ENCODE measurements at regions not wholly inside any gene's neighbourhood (a gene's known extent, or its start where the extent isn't known, plus 50 kb on each side); places are given as distances from the start of the nearest gene placed in this dataset.

DNA sequence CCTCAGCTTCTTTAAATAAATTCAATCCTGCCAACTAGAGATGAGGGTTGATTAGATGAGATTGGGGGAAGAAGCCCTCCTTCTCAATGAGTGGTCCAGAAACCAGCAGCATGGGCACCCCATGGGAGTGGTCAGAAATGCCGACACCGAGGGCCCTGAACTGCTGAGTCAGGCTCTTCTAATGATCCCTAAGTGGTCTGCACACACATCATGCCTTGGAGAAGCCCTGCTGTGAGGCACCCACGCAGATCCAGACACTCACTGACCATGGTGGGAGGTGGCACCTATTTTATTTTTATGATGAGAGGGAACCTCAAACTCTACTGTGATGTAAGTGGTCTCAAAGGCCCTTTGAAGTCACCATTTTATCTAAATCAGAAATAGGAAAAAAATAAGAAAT, 72.3 kb upstream of the BOD1 start:
- no peak for DNase-seq (ENCODE audit: insufficient read length, low spot score)
- no peak for FAIRE-seq
- TF ChIP-seq POLR2A (IDR thresholded peaks at IDR 0.05; ENCODE audit: low read depth, low read length) (no peak), SPI1 (IDR thresholded peaks at IDR 0.05; ENCODE audit: low read depth, low read length) (no peak), PAX5 (IDR thresholded peaks at IDR 0.05; ENCODE audit: insufficient read depth, low read length, severe bottlenecking) (no peak), TAF1 (IDR thresholded peaks at IDR 0.05; ENCODE audit: low read depth, low read length) (no peak), POLR2AphosphoS5 (IDR thresholded peaks at IDR 0.05; ENCODE audit: low read depth, low read length) (no peak), POU2F2 (IDR thresholded peaks at IDR 0.05; ENCODE audit: low read depth, low read length) (no peak)

DNA sequence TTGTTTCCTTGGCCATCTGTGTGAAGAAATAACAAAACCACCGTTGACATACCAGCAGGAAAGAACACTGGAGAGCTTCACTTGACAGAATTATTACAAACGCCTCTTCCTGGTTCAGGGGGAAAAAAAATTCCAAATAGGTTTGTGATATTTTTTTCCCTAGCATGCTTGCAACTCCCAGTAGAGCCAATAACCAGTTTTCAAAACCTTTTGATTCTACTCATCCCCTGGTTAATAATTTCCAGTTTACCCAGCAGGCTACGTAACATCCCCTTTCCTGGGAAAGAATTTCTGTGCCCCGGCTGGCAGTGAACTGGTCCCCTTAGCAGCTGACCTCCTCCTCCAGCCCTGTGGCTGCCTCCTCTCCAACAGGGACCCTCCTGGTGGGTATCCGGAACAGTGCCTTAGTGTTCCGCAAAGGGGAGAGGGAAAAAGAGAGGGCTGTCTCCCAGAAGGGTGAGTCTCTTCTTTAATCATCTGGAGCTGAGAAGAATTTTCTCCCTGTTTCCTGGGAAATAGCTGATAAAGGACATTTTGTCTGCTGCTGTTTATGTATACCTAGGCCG, 72.8 kb upstream of the BOD1 start:
- FAIRE-seq (no peak), DNase-seq (ENCODE audit: insufficient read length, low spot score) (no peak)
- TF ChIP-seq POLR2AphosphoS5 (IDR thresholded peaks at IDR 0.05; ENCODE audit: low read depth, low read length) (no peak), POLR2A (IDR thresholded peaks at IDR 0.05; ENCODE audit: low read depth, low read length) (no peak), POU2F2 (IDR thresholded peaks at IDR 0.05; ENCODE audit: low read depth, low read length) (no peak), PAX5 (IDR thresholded peaks at IDR 0.05; ENCODE audit: insufficient read depth, low read length, severe bottlenecking) (no peak), SPI1 (IDR thresholded peaks at IDR 0.05; ENCODE audit: low read depth, low read length) (no peak), TAF1 (IDR thresholded peaks at IDR 0.05; ENCODE audit: low read depth, low read length) (no peak)

DNA sequence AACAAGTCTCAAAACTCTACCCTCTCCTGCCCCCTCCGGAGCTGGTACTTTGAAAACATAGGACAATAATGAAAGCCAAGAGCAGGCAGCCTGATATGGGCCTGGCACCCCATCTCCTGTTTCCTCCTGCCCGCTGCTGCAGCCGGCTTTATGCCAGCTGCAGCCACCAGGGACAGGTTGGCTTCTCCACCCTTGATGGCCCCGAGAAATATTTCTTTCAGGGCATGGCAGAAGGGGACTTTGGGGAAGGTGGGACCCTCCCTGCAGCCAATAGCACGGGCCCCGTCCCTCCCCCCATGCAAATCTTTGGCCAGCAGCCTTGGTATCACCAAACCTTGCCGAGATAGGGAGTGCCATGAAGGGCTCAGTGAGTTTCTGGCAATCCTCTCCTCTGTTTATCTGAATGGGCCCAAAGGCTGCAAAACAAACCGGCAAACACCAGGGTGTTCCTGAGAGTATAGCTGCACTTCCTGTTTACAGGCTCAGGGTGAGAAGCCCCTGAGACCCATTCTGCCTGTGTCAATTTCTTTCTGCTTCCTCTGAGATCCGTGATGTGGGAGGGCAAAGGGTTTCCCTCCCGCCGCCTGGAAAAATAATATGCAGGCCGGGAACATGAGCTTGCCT, 73.4 kb upstream of the BOD1 start:
- TF ChIP-seq POU2F2 (IDR thresholded peaks at IDR 0.05; ENCODE audit: low read depth, low read length) (no peak), SPI1 (IDR thresholded peaks at IDR 0.05; ENCODE audit: low read depth, low read length) (peak; percentile 86), TAF1 (IDR thresholded peaks at IDR 0.05; ENCODE audit: low read depth, low read length) (0 out of 2 replicates have a peak, but pooled peaks have one; percentile 37)

DNA sequence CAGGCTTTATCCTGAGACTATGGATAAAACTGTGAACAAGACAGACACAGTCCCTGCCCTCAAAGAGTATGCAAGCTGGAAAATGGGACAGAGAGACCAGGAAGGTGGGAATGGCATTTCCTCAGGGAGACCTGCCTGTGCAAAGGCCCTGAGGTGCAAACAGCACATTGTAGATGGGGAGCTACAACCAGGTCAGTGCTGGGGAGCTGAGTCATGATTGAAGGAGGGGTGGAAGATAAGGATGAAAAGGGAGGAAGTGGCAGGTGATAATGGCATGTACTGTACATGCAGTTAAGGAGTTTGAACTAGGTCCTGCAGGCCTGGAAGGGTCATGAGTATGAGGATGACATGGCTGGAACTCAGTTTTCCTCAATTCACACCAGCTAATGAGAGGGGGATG, 75.5 kb upstream of the BOD1 start:
- DNase-seq (ENCODE audit: insufficient read length, low spot score): no peak
- no peak for FAIRE-seq
- TF ChIP-seq SPI1 (IDR thresholded peaks at IDR 0.05; ENCODE audit: low read depth, low read length): no peak
- no peak for TF ChIP-seq POLR2A (IDR thresholded peaks at IDR 0.05; ENCODE audit: low read depth, low read length)
- no peak for TF ChIP-seq POU2F2 (IDR thresholded peaks at IDR 0.05; ENCODE audit: low read depth, low read length)

More for the DNA sequence above, 73.4 kb upstream of the BOD1 start:
- DNase-seq (ENCODE audit: insufficient read length, low spot score) (no peak), FAIRE-seq (peak; percentile 88)

DNA sequence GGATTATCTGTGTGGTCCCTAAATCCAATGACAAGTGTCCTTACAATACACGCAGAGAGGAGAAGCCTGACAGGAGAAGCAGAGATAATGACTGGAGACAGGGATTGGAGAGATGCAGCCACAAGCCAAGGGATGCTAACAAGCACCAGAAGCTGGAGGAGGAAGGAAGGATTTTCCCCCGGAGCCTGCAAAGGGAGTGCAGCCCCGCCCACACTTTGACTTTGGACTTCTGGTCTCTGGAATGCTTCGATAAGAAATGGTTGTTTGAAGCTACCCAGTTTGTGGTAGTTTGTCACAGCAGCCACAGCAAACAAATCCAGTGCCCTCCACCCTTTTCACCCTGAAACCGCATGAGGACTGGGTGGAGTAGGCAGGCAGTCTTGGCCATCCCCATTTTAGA, 77.2 kb upstream of the BOD1 start:
- no peak for FAIRE-seq
- TF ChIP-seq POLR2AphosphoS5 (IDR thresholded peaks at IDR 0.05; ENCODE audit: low read depth, low read length) (no peak), POU2F2 (IDR thresholded peaks at IDR 0.05; ENCODE audit: low read depth, low read length) (no peak), TAF1 (IDR thresholded peaks at IDR 0.05; ENCODE audit: low read depth, low read length) (no peak), PAX5 (IDR thresholded peaks at IDR 0.05; ENCODE audit: insufficient read depth, low read length, severe bottlenecking) (no peak), POLR2A (IDR thresholded peaks at IDR 0.05; ENCODE audit: low read depth, low read length) (no peak), SPI1 (IDR thresholded peaks at IDR 0.05; ENCODE audit: low read depth, low read length) (no peak)

DNA sequence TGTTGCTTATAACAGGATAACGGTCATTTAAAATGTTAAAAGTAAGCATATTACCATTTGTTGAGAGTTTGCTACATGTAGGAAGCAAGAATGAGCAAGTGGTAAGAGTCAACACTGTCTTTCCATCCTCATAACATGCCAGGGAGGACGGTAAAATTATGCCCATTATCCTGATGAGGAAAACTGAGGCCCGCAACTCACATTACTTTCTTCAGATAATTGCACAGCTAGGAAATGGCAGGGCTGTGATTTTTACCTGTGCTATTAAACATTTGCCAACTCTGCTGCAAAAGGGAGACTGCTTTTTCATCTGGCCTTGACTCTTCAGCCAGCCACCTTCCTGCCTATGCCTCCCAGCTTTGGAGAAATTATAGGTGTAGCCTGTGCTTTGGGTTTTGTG, 79.8 kb upstream of the BOD1 start:
- no peak for DNase-seq (ENCODE audit: insufficient read length, low spot score)
- FAIRE-seq: peak; percentile 71
- TF ChIP-seq POU2F2 (IDR thresholded peaks at IDR 0.05; ENCODE audit: low read depth, low read length): no peak

More for the DNA sequence above, 77.2 kb upstream of the BOD1 start:
- DNase-seq (ENCODE audit: insufficient read length, low spot score): no peak

DNA sequence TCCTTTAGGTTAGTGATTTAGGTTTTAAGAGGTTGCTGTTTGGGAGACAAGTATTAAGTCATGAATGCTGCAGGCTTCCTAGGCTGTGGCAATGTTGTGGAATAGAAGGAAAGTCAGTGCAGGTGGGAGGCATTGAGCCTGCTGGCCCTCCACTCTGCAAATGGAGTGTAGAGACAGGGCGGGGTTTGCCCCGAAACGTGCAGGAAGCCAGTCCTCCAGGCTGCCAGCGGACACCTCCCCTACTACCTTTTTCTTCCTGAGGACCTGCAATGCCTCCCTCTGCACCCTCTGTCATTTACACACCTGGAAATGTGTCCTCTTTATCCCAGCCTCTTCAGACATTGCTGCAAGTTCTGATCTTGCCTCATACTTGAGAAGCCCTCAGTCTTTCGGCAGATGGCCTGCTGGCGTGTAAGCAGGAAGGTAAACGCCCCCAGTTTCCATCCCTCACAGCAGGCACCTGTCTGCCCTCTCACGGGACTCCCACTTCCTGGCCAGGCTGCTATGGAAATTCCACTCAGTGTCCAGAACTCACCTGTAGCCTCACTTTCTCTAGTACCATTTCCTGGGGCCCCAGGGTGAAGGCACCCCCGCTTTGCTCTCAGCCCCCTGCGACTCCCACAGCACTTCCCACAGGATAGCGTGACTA, 81.6 kb upstream of the BOD1 start:
- FAIRE-seq: peak; percentile 89
- DNase-seq (ENCODE audit: insufficient read length, low spot score): no peak
- TF ChIP-seq PAX5 (IDR thresholded peaks at IDR 0.05; ENCODE audit: insufficient read depth, low read length, severe bottlenecking) (no peak), TAF1 (IDR thresholded peaks at IDR 0.05; ENCODE audit: low read depth, low read length) (no peak), SPI1 (IDR thresholded peaks at IDR 0.05; ENCODE audit: low read depth, low read length) (peak; percentile 40; the same call in 1 of the 2 replicates)

DNA sequence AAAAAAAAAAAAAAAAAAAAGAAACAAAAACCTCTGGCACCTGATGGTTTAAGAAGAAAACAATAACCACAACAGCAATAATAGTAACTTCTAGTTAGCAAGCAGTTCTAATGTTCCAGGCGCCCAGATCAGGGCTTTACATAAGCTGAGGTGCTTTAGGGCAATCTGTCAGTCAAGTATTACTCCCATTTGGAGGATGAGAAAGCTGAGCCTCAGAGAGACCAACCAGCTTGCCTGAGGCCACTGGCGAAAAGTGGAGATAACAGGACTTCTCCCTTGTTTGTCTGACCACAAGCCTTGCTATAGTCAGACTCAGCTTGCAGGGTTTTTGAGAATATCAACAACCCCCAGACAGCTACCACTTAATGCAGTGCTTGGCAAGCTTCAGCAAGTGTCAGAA, 83.5 kb upstream of the BOD1 start:
- FAIRE-seq: no peak
- TF ChIP-seq POU2F2 (IDR thresholded peaks at IDR 0.05; ENCODE audit: low read depth, low read length) (no peak), TAF1 (IDR thresholded peaks at IDR 0.05; ENCODE audit: low read depth, low read length) (no peak), SPI1 (IDR thresholded peaks at IDR 0.05; ENCODE audit: low read depth, low read length) (no peak), PAX5 (IDR thresholded peaks at IDR 0.05; ENCODE audit: insufficient read depth, low read length, severe bottlenecking) (no peak), POLR2AphosphoS5 (IDR thresholded peaks at IDR 0.05; ENCODE audit: low read depth, low read length) (no peak)
- DNase-seq (ENCODE audit: insufficient read length, low spot score): no peak

DNA sequence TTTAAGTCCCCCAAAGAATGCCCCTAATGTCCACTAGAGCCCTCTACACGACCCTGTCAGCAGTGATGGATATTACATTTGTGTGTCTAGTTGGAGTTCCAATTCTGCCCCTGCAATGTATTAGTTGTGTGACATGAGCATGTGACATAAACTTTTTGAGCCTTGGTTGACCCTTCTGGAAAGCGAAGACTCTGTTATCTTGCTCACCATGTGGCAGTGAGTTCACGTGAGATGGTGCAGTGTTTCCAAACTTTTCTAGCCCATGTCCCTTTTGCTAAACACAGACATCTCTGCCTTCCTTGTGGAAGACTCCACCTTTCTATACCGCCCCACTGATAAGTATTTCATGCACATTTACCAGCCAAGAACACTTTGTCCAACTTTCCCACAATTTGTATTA, 87.0 kb upstream of the BOD1 start:
- no peak for DNase-seq (ENCODE audit: insufficient read length, low spot score)
- FAIRE-seq: no peak
- TF ChIP-seq TAF1 (IDR thresholded peaks at IDR 0.05; ENCODE audit: low read depth, low read length): no peak
- TF ChIP-seq POU2F2 (IDR thresholded peaks at IDR 0.05; ENCODE audit: low read depth, low read length): no peak
- TF ChIP-seq POLR2AphosphoS5 (IDR thresholded peaks at IDR 0.05; ENCODE audit: low read depth, low read length): no peak

DNA sequence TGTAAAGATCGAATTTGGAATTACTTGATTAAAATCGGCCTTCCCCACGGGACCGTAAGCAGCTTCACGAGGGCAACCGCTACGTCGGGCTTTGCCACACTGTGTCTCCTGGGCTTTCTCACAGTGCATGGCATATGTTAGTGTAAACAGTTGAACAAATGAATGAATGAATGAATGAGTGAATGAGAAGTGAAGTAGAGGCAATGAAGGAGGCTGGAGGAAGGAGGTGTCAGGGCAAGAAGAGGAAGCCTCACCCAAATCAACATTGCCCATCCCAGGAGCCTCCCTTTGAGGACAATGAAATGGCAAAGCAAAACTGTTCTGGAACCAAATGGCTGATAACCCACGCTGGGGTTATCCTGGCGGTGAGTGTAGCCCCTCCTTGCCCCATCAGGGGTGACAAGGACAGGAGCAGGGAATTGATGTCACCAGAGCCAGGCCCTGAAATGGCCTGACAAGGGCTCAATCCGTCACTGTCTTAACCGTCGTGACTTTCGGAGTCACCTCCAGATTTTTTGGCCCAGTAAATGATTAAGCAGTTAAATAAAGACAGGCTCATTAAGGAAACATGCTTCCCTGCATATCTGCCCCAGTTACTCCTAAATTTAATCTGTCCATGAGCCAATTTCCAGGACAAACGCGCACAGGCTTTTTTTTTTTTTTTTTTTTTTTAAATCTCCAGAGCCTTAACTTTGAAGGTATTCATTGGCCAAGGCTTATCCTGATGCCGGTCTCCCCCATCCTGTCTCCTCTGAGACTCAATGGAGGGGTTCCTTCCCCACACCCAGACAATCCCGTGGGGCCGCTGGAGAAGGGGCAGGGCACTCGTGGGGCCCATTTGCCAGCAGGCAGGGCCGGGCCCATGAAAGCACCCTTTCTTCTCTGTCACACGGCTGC, 88.4 kb upstream of the BOD1 start:
- FAIRE-seq (no peak), DNase-seq (ENCODE audit: insufficient read length, low spot score) (no peak)
- TF ChIP-seq SPI1 (IDR thresholded peaks at IDR 0.05; ENCODE audit: low read depth, low read length): no peak
- TF ChIP-seq PAX5 (IDR thresholded peaks at IDR 0.05; ENCODE audit: insufficient read depth, low read length, severe bottlenecking): no peak
- no peak for TF ChIP-seq TAF1 (IDR thresholded peaks at IDR 0.05; ENCODE audit: low read depth, low read length)
- no peak for TF ChIP-seq POU2F2 (IDR thresholded peaks at IDR 0.05; ENCODE audit: low read depth, low read length)
- no peak for TF ChIP-seq POLR2AphosphoS5 (IDR thresholded peaks at IDR 0.05; ENCODE audit: low read depth, low read length)
- TF ChIP-seq POLR2A (IDR thresholded peaks at IDR 0.05; ENCODE audit: low read depth, low read length): no peak

All from GM12891 (cell line).